NCI-H748 (cell line): ENCODE measurements at regions not wholly inside any gene's neighbourhood (a gene's known extent, or its start where the extent isn't known, plus 50 kb on each side); places are given as distances from the start of the nearest gene placed in this dataset.
"Not testable (repeated sequence)": the region's sequence is repeated elsewhere in the genome, so short reads cannot be mapped to it uniquely, and the experiment has no call there.

ENCODE experiments used
- DNase-seq: peaks from one replicate; lab custom pipeline; 2025; ENCODE audit not compliant: unreplicated experiment; lab: John Stamatoyannopoulos, UW

GRCh38 chr1:70745199-70745598 lies 302.4 kb downstream of the PTGER3 start:
- peak; percentile 10 for DNase-seq

DNA sequence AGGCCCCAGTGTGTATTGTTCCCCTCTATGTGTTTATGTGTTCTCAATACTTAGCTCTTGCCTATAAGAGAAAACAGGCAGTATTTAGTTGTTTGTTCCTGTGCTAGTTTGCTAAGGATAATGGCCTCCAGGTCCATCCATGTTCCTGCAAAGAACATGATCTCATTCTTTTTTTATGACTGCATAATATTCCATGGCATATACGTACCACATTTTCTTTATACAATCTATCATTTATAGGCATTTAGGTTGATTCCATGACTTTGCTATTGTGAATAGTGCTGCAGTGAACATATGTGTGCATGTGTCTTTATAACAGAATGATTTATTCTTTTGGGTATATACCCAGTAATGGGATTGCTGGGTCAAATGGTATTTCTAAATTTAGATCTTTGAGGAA lies 301.6 kb downstream of the PTGER3 start:
- DNase-seq: not testable (repeated sequence)

DNA sequence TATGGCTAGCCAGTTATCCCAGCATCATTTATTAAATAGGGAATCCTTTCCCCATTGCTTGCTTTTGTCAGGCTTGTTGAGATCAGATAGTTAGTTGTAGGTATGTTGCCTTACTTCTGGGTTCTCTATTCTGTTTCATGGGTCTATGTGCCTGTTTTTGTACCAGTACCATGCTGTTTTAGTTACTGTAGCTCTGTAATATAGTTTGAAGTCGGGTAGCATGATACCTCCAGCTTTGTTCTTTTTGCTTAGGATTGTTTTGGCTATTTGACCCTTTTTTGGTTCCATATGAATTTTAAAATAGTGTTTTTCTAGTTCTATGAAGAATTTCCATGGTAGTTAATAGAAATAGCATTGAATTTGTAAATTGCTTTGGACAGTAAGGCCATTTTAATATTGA lies 300.5 kb downstream of the PTGER3 start:
- DNase-seq: not testable (repeated sequence)

- peak; percentile 15 for DNase-seq
Observed at GRCh38 chr1:70751676-70752287, 295.8 kb downstream of the PTGER3 start.

- DNase-seq: no peak
Observed at GRCh38 chr1:70754701-70755100, 292.9 kb downstream of the PTGER3 start.

DNA sequence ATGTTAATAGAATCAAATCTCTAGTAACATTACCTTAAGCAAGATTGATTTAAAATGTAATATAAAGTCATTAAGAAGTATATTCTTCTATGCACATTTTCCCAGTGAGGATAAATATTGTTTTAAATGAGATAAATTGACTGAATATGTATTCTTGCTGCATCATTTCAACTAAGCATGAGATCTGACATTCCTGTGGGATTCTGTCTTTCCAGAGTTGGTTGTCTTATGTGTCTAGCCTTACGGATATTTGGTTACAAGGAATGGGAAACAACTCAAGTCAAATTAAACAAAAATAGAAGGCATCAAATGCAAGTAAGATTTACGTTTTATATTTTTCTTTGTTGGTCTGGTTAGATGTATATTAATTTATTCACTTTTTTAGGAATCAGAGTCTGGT lies 287.5 kb downstream of the PTGER3 start:
- no peak for DNase-seq

DNA sequence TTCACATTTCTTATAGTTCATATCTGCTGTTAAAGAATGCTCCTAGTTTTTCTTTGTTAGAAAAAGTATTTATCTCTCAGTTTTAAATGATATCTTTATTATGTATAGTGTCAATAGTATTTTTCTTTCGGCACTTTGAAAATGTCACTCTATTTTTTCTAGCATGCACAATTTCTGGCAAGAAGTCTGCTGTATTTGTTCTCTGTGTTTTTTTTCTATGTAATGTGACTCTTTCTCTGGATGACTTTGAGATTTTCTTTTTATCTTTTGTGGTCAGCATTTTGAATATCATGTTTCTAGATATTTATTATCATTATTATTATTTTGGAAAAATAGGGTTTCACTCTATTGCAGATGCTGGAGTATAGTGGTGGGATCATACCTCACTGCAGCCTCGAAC lies 285.2 kb downstream of the PTGER3 start:
- no peak for DNase-seq

DNA sequence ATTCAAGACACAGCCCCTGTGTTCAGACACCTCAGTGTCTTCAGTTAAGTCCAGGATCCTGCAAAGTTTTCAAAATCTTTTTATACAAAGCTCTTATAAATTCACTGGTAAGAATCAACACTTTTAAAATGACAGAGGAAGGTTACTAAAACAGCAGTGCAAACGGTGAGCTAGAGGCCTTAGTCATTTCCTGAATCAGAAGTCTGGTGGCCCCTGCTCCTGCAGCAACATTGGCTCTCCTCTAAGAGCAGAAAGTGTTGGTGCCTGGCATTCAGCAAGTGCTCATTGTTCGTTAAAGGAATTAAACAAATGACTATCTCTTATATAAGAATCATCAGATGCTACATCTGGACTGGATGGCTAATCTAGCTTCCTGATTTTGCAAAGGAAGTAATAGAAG lies 282.9 kb downstream of the PTGER3 start:
- no peak for DNase-seq

DNA sequence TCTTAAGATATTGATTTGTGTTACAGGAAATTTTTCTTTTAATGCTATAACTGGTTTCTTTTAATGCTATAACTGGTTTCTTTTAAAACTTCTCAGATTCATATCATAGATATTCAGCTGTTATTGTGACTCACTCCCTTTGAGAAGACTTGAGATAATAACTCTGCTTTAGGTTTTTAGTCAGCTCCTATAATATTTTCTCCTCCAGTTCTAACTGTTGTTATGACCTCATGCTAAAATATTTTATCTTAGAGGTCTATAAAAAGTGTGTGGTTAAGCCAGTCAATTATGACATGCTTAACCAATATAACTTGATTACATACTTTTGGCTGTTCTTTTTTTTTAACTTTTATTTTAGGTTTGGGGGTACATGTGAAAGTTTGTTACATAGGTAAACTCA lies 280.2 kb downstream of the PTGER3 start:
- no peak for DNase-seq

DNA sequence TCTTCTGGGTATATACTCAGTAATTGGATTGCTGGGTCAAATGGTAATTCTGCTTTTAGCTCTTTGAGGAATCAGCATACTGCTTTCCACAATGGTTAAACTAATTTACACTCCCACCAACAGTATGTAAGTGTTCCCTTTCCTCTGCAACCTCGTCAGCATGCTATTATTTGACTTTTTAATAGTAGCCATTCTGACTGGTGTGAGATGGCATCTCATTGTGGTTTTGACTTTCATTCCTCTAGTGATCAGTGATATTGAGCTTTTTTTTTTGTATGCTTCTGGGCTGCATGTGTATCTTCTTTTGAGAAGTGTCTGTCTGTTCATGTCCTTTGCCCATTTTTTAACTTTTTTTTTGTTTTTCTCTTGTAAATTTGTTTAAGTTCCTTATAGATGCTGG lies 279.4 kb downstream of the PTGER3 start:
- DNase-seq: no peak

DNA sequence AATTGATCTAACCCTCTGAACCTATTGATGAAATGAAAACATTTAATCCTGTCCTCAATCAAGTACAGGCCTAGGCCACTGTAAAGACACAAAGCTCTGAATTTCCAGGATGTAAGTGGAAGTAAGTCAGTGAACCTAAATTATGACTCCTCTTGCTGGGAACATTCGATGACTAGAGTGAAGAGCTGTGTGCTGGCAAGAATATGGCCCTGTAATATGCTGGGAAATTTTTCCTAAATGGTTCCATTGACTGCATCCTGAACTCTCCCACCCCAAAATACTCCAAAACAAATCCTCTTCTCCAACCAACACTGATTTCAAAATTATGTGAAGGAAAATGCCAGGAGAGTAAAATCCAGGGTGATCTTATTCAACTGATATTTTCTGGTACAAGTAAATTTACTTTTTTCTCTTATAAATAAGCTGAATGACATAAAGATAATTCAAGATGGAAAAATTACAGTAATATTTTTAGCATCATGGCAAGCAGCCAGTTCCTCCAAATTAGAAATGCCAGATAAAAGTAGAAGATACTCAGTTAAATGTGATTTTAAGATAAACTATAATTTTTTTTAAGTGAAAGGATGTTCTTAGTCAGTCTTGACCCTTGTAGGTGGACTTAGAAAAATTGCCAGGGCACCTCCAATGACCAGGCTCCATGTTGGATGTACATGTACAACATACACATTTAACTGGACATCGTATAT lies 269.4 kb downstream of the PTGER3 start:
- DNase-seq: no peak

GRCh38 chr1:70778934-70779333 lies 268.7 kb downstream of the PTGER3 start:
- DNase-seq: no peak

GRCh38 chr1:70779571-70779970 lies 268.0 kb downstream of the PTGER3 start:
- no peak for DNase-seq

DNA sequence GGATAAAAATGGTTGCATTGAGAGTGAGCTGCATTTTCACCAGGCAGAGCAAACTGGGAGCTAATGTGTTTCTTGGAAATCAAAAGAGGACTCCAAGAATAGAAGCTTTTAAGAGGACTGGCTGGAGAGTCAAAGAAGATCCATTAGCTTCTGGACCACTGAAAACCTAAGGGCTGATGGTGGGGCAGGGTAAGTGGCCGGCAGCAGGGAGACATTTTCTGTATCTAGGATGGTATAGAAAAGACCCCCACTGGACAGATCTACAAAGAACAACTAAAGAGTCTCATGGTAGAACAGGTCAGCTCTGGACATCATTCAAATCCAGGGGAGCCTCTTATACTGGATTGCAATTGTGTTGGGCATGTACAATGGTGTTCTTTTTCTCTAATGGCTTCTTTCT lies 262.3 kb downstream of the PTGER3 start:
- no peak for DNase-seq

GRCh38 chr1:70790232-70790923 lies 257.2 kb downstream of the PTGER3 start:
- DNase-seq: no peak

DNA sequence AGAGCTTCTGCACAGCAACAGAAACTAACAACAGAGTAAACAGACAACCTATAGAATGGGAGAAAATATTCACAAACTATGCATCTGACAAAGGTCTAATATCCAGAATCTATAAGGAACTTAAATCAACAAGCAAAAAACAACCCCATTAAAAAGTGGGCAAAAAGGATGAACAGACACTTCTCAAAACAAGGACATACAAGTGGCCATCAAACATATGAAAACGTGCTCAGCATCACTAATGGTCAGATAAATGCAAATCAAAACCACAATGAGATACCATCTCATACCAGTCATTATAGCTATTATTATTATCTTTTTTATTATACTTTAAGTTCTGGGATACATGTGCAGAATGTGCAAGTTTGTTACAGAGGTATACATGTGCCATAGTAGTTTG lies 252.6 kb downstream of the PTGER3 start:
- DNase-seq: not testable (repeated sequence)

DNA sequence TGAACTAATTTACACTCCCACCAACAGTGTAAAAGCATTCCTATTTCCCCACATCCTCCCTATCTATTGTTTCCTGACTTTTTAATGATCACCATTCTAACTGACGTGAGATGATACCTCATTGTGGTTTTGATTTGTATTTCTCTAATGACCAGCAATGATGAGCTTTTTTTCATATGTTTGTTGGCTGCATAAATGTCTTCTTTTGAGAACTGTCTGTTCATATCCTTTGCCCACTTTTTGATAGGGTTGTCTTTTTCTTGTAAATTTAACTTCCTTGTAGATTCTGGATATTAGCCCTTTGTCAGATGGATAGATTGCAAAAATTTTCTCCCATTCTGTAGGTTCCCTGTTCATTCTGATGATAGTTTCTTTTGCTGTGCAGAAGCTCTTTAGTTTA lies 251.3 kb downstream of the PTGER3 start:
- not testable (repeated sequence) for DNase-seq

DNA sequence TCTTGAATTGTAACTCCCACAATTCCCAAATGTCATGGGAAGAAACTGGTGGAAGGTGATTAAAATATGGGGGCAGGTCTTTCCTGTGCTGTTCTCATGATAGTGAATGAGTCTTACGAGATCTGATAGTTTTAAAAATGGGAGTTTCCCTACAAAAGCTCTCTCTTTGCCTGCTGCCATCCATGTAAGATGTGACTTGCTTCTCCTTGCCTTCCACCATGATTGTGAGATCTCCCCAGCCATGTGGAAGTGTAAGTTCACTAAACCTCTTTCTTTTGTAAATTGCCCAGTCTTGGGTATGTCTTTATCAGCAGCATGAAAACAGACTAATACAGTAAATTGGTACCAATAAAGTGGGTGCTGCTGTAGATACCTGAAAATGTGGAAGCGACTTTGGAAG lies 245.0 kb downstream of the PTGER3 start:
- DNase-seq: not testable (repeated sequence)

DNA sequence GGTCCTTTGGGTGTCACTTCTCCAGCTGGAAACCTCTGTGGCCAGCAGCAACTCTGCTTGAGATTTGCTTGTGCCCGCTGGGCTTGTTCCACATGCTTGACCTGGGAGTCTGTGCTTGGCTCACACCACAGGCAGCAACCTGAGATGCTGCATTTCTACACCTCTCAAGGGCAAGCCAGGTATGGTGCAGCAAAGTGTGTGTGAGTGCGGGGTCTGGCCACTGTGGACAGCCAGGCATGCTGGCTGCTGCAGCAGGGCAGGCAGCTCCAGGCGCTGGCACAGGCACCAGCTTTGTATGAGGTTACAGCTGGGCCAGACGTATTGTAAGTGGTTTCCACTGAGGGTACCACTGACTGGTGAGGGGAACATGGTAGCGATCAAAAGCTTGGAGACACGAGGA lies 242.0 kb downstream of the PTGER3 start:
- DNase-seq: no peak

GRCh38 chr1:70807088-70807664 lies 240.4 kb downstream of the PTGER3 start:
- no peak for DNase-seq

GRCh38 chr1:70809069-70809468 lies 238.5 kb downstream of the PTGER3 start:
- peak; percentile 22 for DNase-seq

DNA sequence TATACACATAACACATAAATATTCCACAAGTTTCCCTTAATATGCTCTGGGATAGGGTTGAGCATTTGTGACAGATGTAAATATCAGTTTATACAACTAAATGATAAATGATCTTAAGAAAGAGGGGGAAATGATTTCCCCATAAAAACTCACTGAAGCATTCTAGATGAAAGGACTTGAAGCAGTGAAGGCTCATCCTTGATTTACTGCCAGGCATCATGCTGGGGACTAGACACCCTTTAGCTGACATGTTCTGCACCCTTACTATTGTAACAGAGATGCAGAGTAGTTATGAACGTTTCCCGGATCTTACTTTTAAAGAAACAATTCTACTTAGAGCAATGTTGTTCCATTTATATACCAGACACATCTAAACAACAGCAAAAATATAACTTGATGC lies 235.8 kb downstream of the PTGER3 start:
- no peak for DNase-seq
